A673 (cell line): ENCODE measurements at regions not wholly inside any gene's neighbourhood (a gene's known extent, or its start where the extent isn't known, plus 50 kb on each side); places are given as distances from the start of the nearest gene placed in this dataset.

Experiments
- BruUV-seq: library from RNA; stranded (reverse); fragments of 400-500 nt; replicated peaks from 2 replicates; lab custom pipeline; 2021; lab: Mats Ljungman, UMichigan
- CTCF ChIA-PET: fragments of 300-600 bp; sonication (Branson Sonifier 250); formaldehyde crosslinking; loops from one replicate; lab custom pipeline; 2022; ENCODE audit warnings: antibody characterized with exemption; lab: Charles Lee
- POLR2A ChIA-PET: fragments of 300-600 bp; sonication (Branson Sonifier 250); formaldehyde crosslinking; loops from one replicate; lab custom pipeline; 2022; ENCODE audit warnings: antibody characterized with exemption; ENCODE audit not compliant: low non-redundant PET; lab: Charles Lee
- DNase-seq: peaks from one replicate; pipeline ENCODE4 v3.0.0-alpha.2; 2015; ENCODE audit warnings: low spot score
- H3K27ac ChIP-seq: fragments of 200-600 bp; sonication (generic); 2 replicates; pipeline ENCODE4 v1.5.1; 2016; ENCODE audit warnings: mixed run types, low read depth, mild to moderate bottlenecking, mixed read lengths, antibody characterized with exemption, low read length; ENCODE audit not compliant: poor library complexity, severe bottlenecking
- H3K27me3 ChIP-seq: fragments of 200-600 bp; sonication (generic); replicated peaks from 2 replicates; pipeline ENCODE4 v1.6.1; 2017; ENCODE audit warnings: mixed run types, low read depth, mild to moderate bottlenecking, mixed read lengths, antibody characterized with exemption, low read length; ENCODE audit not compliant: insufficient read depth, poor library complexity
- H3K36me3 ChIP-seq: fragments of 200-600 bp; sonication (generic); 2 replicates; pipeline ENCODE4 v1.6.1; 2016; ENCODE audit warnings: mixed run types, mild to moderate bottlenecking, mixed read lengths, antibody characterized with exemption, low read length; ENCODE audit not compliant: insufficient read depth, poor library complexity, severe bottlenecking
- H3K4me1 ChIP-seq: fragments of 200-600 bp; sonication (generic); 2 replicates; pipeline ENCODE4 v1.6.1; 2017; ENCODE audit warnings: mixed run types, mild to moderate bottlenecking, mixed read lengths, antibody characterized with exemption, low read length; ENCODE audit not compliant: insufficient read depth, poor library complexity, severe bottlenecking
- H3K4me3 ChIP-seq: fragments of 200-600 bp; sonication (generic); 2 replicates; pipeline ENCODE4 v1.5.1; 2016; ENCODE audit warnings: low read depth, mixed run types, mild to moderate bottlenecking, mixed read lengths, low read length; ENCODE audit not compliant: poor library complexity, severe bottlenecking
- H3K9me3 ChIP-seq: fragments of 200-600 bp; sonication (generic); 2 replicates; pipeline ENCODE4 v1.6.1; 2016; ENCODE audit warnings: mixed run types, low read depth, mild to moderate bottlenecking, mixed read lengths, antibody characterized with exemption, low read length; ENCODE audit not compliant: poor library complexity, severe bottlenecking
- EZH2 ChIP-seq: fragments of 200-600 bp; sonication (generic); IDR thresholded peaks from 2 replicates; pipeline ENCODE4 v1.6.1; 2017; ENCODE audit warnings: borderline replicate concordance, low read depth, mild to moderate bottlenecking, mixed read lengths, antibody characterized with exemption, low read length; ENCODE audit not compliant: poor library complexity, severe bottlenecking
- intact Hi-C: fragments of 100-400 bp; cut with micrococcal nuclease; formaldehyde crosslinking; loops from one replicate; pipeline ENCODE4 v1.10.0; 2022; ENCODE audit not compliant: unreplicated experiment
- TF ChIP-seq, protein P1 (sequence below): fragments of 300-800, 200-600 bp; sonication (generic); conservative IDR thresholded peaks from 2 replicates; pipeline ENCODE4 v1.5.1; 2017; ENCODE audit warnings: low read depth, mild to moderate bottlenecking, antibody characterized with exemption, low read length, moderate library complexity, mixed read lengths

DNA sequence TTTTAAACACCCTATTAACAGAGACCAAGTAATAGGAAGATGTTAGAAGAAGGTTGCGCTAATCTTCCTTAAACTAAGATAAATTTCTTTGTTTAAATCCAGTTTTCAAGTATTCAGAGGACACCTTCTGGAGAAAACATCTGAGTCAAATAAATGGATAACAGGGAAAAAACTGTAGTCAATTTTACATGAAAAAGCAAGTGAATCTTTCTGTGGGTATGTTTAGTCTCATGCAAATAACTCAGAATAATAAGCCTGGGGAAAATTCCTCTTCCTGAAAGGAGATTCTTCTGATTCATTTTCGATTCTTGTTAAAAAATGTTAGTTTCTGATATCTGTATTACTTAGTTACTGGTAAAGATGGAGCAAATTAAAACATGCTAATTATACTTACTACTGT, 145.5 kb downstream of the CTH start:
- Histone ChIP-seq H3K36me3 (no peaks in the 10 kb centered on the region), H3K27me3 (no peaks in the 10 kb centered on the region), H3K27ac (no peak overlapping the region), H3K4me1 (no peaks in the 10 kb centered on the region), H3K4me3 (no peak overlapping the region), H3K9me3 (no peaks in the 10 kb centered on the region)
- ChIA-PET CTCF (no interaction called here), POLR2A (no interaction called here)
- DNase-seq: no peak
- no TSS peak for BruUV-seq
- intact Hi-C loops: no loop called here
- TF ChIP-seq, protein P1, sequence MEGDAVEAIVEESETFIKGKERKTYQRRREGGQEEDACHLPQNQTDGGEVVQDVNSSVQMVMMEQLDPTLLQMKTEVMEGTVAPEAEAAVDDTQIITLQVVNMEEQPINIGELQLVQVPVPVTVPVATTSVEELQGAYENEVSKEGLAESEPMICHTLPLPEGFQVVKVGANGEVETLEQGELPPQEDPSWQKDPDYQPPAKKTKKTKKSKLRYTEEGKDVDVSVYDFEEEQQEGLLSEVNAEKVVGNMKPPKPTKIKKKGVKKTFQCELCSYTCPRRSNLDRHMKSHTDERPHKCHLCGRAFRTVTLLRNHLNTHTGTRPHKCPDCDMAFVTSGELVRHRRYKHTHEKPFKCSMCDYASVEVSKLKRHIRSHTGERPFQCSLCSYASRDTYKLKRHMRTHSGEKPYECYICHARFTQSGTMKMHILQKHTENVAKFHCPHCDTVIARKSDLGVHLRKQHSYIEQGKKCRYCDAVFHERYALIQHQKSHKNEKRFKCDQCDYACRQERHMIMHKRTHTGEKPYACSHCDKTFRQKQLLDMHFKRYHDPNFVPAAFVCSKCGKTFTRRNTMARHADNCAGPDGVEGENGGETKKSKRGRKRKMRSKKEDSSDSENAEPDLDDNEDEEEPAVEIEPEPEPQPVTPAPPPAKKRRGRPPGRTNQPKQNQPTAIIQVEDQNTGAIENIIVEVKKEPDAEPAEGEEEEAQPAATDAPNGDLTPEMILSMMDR: no peak
- TF ChIP-seq EZH2: no peak

DNA sequence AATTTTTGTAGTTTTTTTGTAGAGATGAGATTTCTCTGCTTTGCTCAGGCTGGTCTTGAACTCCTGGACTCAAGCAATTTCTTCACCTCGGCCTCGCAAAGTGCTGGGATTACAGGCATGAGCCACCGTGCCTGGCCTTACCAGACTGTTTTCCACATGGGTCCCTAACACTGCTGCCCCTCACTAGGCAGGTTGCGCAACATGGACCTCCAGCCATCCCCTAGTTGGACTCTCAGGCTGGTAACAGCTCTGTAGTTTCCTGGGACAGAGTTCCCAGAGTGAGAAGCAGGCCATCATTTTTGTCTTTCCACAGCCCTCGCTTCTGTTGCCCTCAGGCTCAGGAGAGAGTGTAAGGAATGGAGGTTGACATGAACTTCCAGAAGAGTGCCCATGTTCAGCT, 156.1 kb downstream of the CTH start:
- no TSS peak for BruUV-seq

DNA sequence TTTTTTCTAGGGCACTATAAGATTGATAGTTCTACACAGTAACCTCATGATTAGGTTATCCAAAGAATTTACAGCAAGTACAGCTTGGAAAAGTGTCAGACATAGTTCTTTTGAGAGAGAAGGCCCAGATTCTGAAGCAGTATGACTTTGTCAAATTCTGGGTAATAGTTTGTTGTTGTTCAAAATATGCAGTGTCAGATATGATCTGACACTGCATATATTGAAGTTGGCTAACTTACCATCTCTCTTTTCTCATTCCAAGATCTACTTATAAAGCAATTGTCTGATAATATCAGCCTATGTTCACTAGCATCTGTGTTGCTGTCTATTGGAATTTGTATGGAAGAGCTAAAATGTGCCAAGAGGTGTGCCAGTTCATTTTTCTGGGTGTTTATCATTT, 160.1 kb downstream of the CTH start:
- intact Hi-C loops: no loop called here
- BruUV-seq: no TSS peak
- no peak overlapping the region for H3K27ac ChIP-seq
- no peaks in the 10 kb centered on the region for H3K36me3 ChIP-seq
- no peaks in the 10 kb centered on the region for H3K4me1 ChIP-seq
- DNase-seq: no peak
- H3K4me3 ChIP-seq: no peak overlapping the region
- H3K9me3 ChIP-seq: no peaks in the 10 kb centered on the region
- H3K27me3 ChIP-seq: no peaks in the 10 kb centered on the region
- ChIA-PET POLR2A (no interaction called here), CTCF (no interaction called here)
- TF ChIP-seq, protein P1: no peak
- TF ChIP-seq EZH2: no peak

More for the DNA sequence above, 156.1 kb downstream of the CTH start:
- no peak overlapping the region for H3K27ac ChIP-seq
- ChIA-PET POLR2A (no interaction called here), CTCF (no interaction called here)
- intact Hi-C loops: no loop called here
- H3K36me3 ChIP-seq: no peaks in the 10 kb centered on the region
- DNase-seq: no peak
- TF ChIP-seq, protein P1: no peak
- no peak for TF ChIP-seq EZH2
- no peak overlapping the region for H3K4me3 ChIP-seq
- H3K27me3 ChIP-seq: no peaks in the 10 kb centered on the region
- H3K4me1 ChIP-seq: no peaks in the 10 kb centered on the region
- H3K9me3 ChIP-seq: no peaks in the 10 kb centered on the region
